ENCODE measurements at regions not wholly inside any gene's neighbourhood (a gene's known extent, or its start where the extent isn't known, plus 50 kb on each side); places are given as distances from the start of the nearest gene placed in this dataset.
A peak's percentile ranks its signal among the peaks of the same experiment; 100 is the strongest.

DNA sequence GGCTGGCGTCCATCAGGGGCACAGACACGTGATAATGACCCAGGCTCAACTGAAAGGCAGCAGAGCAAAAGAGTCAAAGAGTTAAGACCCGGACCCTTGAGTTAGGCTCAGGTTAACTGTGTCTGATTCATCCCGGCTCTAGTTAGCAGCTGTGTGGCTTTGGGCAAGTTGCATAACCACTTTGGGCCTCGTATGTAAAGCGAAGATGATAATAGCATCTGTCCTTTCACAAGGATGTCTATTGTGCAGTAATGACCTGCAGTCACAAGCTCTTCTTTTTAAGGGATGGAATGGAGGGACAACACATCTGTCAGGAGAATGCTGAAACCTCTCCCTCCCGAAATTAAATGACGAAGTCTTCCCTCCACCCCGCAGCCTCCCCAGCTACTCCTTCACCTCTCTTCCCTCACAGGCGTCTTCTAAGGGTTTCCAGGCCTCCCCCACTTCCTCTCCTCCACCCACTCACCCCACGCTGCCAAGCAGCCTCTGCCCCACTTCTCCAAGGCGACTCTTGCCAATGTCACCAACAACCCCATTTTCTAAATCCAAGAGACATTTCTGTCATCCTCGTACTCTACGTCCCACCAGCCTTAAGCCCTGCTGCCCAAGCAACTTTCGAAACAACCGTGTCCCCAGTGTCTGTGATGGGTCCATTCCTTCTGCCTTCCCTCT, 135.1 kb upstream of the ID2 start:
- TF ChIP-seq POLR2A (IDR thresholded peaks at IDR 0.05) (no peak), POLR2AphosphoS5 (IDR thresholded peaks at IDR 0.05) (no peak), CTCF (IDR thresholded peaks at IDR 0.05) (no peak), EP300 (IDR thresholded peaks at IDR 0.05) (no peak)
- Histone ChIP-seq H3K4me3 (no peak overlapping the region), H3K36me3 (no peaks in the 10 kb centered on the region), H3K27ac (no peak overlapping the region), H3K4me1 (peaks cover 4 to 28% (median 14%) of the 10 kb centered on the region in 4 donors), H3K9me3 (no peaks in the 10 kb centered on the region), H3K27me3 (no peaks in the 10 kb centered on the region)
- intact Hi-C loops (cut with DNase I; ENCODE audit: low total_unique reads): no loop called here
- 80 to 84% (median 81%) methylated on average over 16 of the region's 16 CpGs for WGBS, 5 donors
- peak in 1 of 2 donors; percentile 18 for DNase-seq

DNA sequence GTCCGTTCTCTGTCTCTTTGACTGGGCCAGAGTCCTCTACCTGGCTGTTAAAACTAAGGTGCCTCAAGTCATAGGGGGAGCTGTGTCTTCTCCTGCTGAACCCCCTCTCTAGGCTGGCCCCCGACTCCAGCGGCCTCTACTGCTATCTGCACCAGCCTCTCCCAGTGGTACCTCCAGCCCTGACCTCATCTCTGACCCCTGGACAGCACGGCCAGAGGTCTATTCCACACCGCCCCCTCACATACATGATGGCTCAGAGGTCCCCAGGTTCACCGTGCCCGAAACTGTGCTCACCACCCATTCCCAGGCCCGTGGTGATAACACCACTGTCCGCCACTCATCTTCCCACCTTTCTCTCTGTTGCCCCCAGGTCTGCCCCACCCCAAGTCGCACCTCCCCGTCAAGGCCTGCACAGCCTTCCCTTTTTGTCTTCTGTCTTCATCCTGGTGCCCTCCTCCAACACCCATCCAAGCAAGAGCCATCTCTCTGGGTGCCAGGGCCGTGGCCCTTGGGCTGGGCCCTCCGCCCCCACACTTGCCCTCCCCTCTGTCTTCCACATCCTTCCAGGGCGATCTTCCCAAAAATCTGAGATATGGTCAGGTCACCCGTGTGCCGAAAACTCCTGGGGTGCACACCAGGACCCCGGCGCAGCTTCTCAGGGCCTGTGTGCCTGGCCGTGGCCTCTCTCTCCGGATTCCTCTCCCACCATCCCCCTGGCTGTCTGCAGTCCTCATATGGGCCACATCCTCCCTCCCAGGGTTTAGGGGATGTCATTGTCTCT, 134.4 kb upstream of the ID2 start:
- Histone ChIP-seq H3K4me3 (no peak overlapping the region), H3K27ac (no peak overlapping the region), H3K4me1 (peaks cover 4 to 28% (median 14%) of the 10 kb centered on the region in 4 donors), H3K27me3 (no peaks in the 10 kb centered on the region), H3K36me3 (no peaks in the 10 kb centered on the region), H3K9me3 (no peaks in the 10 kb centered on the region)
- WGBS, 5 donors: 96 to 97% (median 97%) methylated on average over 20 of the region's 20 CpGs
- intact Hi-C loops (cut with DNase I; ENCODE audit: low total_unique reads): no loop called here
- peak in 1 of 2 donors; percentile 19 for DNase-seq
- no peak for TF ChIP-seq POLR2AphosphoS5 (IDR thresholded peaks at IDR 0.05)
- no peak for TF ChIP-seq CTCF (IDR thresholded peaks at IDR 0.05)
- no peak for TF ChIP-seq EP300 (IDR thresholded peaks at IDR 0.05)
- no peak for TF ChIP-seq POLR2A (IDR thresholded peaks at IDR 0.05)

GRCh38 chr2:8548065-8548618, 133.7 kb upstream of the ID2 start:
- 90 to 91% (median 90%) methylated on average over 8 to 9 of the region's 9 CpGs for WGBS, 5 donors
- intact Hi-C loops (cut with DNase I; ENCODE audit: low total_unique reads): no loop called here
- Histone ChIP-seq H3K27me3 (no peaks in the 10 kb centered on the region), H3K9me3 (no peaks in the 10 kb centered on the region), H3K36me3 (no peaks in the 10 kb centered on the region), H3K4me3 (no peak overlapping the region), H3K27ac (no peak overlapping the region), H3K4me1 (peaks cover 4 to 21% (median 12%) of the 10 kb centered on the region in 4 donors)
- TF ChIP-seq EP300 (IDR thresholded peaks at IDR 0.05) (no peak), CTCF (IDR thresholded peaks at IDR 0.05) (no peak), POLR2A (IDR thresholded peaks at IDR 0.05) (no peak), POLR2AphosphoS5 (IDR thresholded peaks at IDR 0.05) (no peak)
- DNase-seq: peak in 1 of 2 donors; percentile 17

- DNase-seq: peak in 1 of 2 donors; percentile 23
- Histone ChIP-seq H3K9me3 (no peaks in the 10 kb centered on the region), H3K27me3 (no peaks in the 10 kb centered on the region), H3K4me1 (peaks cover 4 to 16% (median 12%) of the 10 kb centered on the region in 4 donors), H3K36me3 (no peaks in the 10 kb centered on the region), H3K4me3 (no peak overlapping the region), H3K27ac (no peak overlapping the region)
- intact Hi-C loops (cut with DNase I; ENCODE audit: low total_unique reads): no loop called here
- TF ChIP-seq EP300 (IDR thresholded peaks at IDR 0.05) (no peak), POLR2A (IDR thresholded peaks at IDR 0.05) (no peak), CTCF (IDR thresholded peaks at IDR 0.05) (no peak)
- 88 to 96% (median 91%) methylated on average over 5 to 6 of the region's 6 CpGs for WGBS, 5 donors
These were observed 133.2 kb upstream of the ID2 start for GRCh38 chr2:8548619-8549150.
